Testis (tissue), 2 donors: ENCODE measurements at regions not wholly inside any gene's neighbourhood (a gene's known extent, or its start where the extent isn't known, plus 50 kb on each side); places are given as distances from the start of the nearest gene placed in this dataset.

Experiments used
- POLR2A ChIP-seq: fragments of 450-650 bp; IDR thresholded peaks from one replicate; pipeline ENCODE4 v1.6.1; 2017; ENCODE audit warnings: antibody characterized with exemption, mild to moderate bottlenecking, moderate library complexity
- TF ChIP-seq, protein P1 (sequence below), 3 experiments: fragments of 450-650 bp in 2 of 3; fragments of 200-600 bp in 1 of 3; sonication (generic) in 1 of 3; IDR thresholded peaks; one replicate each; pipeline ENCODE4 v1.5.1; 2016 to 2019; ENCODE audit warnings: antibody characterized with exemption in 3 of 3, mild to moderate bottlenecking in 2 of 3, moderate library complexity in 1 of 3

DNA sequence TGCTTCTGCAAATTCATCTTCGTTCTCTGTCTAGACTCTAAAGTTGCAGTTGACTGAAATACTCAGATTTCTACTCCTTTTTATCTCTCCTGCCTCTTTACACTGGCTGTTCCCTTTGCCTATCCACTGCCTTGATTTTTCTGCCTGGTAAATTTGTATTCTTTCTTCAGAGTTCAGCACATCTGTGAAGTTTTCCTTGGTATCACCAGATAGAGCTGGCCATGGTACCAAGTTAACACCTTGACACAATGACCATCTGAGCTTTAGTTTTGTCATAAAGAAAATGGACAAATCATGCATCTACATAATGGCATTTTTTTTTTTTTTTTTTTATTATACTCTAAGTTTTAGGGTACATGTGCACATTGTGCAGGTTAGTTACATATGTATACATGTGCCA, 143.0 kb downstream of the PPP1R3A start:
- TF ChIP-seq, protein P1, sequence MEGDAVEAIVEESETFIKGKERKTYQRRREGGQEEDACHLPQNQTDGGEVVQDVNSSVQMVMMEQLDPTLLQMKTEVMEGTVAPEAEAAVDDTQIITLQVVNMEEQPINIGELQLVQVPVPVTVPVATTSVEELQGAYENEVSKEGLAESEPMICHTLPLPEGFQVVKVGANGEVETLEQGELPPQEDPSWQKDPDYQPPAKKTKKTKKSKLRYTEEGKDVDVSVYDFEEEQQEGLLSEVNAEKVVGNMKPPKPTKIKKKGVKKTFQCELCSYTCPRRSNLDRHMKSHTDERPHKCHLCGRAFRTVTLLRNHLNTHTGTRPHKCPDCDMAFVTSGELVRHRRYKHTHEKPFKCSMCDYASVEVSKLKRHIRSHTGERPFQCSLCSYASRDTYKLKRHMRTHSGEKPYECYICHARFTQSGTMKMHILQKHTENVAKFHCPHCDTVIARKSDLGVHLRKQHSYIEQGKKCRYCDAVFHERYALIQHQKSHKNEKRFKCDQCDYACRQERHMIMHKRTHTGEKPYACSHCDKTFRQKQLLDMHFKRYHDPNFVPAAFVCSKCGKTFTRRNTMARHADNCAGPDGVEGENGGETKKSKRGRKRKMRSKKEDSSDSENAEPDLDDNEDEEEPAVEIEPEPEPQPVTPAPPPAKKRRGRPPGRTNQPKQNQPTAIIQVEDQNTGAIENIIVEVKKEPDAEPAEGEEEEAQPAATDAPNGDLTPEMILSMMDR (IDR thresholded peaks at IDR 0.05): no peak
- no peak for TF ChIP-seq POLR2A
